OCI-LY3 (cell line): ENCODE measurements at regions not wholly inside any gene's neighbourhood (a gene's known extent, or its start where the extent isn't known, plus 50 kb on each side); places are given as distances from the start of the nearest gene placed in this dataset.
"Not testable (repeated sequence)": the region's sequence is repeated elsewhere in the genome, so short reads cannot be mapped to it uniquely, and the experiment has no call there.

Experiments
- EZH2phosphoT487 ChIP-seq: fragments of 200-600 bp; shearing (Covaris generic); IDR thresholded peaks from 2 replicates; pipeline ENCODE4 v1.6.1; 2018; ENCODE audit warnings: antibody characterized with exemption, mixed run types, low read depth
- TF ChIP-seq, protein P1 (sequence below): fragments of 200-600, 300-600 bp; sonication (generic); IDR thresholded peaks from 2 replicates; pipeline ENCODE4 v1.5.1; 2014; ENCODE audit warnings: antibody characterized with exemption, low read length, low read depth

DNA sequence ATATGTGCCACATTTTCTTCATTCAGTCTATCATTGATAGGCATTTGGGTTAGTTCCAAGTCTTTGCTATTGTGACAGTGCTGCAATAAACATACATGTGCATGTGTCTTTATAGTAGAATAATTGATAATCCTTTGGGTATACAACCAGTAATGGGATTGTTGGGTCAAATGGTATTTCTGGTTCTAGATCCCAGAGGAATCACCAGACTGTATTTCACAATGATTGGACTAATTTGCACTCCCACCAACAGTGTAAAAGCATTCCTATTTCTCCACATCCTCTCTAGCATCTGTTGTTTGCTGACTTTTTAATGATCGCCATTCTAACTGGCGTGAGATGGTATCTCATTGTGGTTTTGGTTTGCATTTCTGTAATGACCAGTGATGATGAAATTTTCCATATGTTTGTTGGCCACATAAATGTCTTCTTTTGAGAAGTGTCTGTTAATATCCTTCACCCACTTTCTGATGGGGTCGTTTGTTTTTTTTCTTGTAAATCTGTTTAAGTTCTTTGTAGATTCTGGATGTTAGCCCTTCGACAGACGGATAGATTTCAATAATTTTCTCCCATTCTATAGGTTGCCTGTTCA lies 801.3 kb upstream of the ADAMTS5 start:
- TF ChIP-seq, protein P1, sequence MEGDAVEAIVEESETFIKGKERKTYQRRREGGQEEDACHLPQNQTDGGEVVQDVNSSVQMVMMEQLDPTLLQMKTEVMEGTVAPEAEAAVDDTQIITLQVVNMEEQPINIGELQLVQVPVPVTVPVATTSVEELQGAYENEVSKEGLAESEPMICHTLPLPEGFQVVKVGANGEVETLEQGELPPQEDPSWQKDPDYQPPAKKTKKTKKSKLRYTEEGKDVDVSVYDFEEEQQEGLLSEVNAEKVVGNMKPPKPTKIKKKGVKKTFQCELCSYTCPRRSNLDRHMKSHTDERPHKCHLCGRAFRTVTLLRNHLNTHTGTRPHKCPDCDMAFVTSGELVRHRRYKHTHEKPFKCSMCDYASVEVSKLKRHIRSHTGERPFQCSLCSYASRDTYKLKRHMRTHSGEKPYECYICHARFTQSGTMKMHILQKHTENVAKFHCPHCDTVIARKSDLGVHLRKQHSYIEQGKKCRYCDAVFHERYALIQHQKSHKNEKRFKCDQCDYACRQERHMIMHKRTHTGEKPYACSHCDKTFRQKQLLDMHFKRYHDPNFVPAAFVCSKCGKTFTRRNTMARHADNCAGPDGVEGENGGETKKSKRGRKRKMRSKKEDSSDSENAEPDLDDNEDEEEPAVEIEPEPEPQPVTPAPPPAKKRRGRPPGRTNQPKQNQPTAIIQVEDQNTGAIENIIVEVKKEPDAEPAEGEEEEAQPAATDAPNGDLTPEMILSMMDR = not testable (repeated sequence)
- TF ChIP-seq EZH2phosphoT487 = not testable (repeated sequence)
